Limb (tissue), 2 donors: ENCODE measurements at regions not wholly inside any gene's neighbourhood (a gene's known extent, or its start where the extent isn't known, plus 50 kb on each side); places are given as distances from the start of the nearest gene placed in this dataset.

Experiments
- DNase-seq, 2 donors: peaks; one replicate each; pipeline ENCODE4 v3.0.0-alpha.2; 2016; ENCODE audit errors: extremely low spot score in 2 of 2

DNA sequence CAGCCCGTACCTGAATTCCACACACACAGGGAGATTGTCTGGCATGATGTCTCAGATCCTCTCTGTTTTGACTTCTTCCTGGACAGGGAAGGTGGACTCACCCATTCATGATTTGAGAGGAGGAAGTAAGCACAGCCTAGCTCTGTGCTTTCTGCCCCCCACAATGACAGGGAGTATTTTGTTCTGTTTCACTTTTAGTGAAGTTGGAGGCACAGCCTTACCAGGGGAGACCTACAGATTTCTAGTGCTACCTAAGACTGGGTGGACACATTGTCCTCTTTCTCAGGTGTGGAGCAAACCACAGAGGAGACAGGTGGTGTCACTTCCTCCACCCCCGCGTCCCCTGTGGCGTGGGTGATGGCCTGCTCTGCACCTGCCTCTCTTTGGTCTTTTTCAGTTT lies 408.6 kb upstream of the PFKP start:
- DNase-seq: no peak

DNA sequence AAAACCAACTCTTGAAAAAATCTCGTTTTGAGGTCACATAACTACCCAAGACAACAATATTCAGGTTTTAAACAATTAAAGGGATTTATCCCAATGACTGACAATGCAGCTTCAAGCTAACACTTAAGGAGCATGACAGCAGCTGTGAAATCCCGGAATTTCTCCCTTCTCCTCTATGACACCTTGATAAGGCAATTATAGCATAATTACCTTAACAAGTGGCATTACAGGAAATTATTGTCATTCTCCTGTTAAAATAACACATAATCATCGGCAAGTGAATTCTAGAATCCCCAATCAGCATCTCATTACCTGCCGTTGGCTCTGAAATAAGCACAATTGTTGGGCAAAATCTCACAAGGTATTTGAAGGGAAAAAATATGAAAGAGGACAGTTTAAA lies 417.0 kb upstream of the PFKP start:
- no peak for DNase-seq

DNA sequence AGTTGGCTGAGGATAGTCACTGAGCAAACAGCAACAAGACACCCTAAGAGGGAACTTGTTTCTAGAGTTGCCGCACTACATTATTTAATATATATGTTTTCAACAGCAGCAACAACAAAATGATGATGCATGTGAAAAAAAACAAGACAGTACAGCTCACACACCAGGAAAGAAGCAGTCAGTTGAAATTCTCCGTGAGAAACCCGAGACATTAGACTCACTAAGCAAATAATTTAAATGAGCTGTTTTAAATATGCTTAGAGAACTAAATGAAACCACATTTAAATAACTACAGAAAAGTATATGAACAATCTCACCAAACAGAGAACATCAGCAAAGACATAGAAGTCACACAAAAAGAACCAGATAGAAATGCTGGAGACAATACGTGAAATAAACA lies 426.3 kb upstream of the PFKP start:
- DNase-seq: no peak

DNA sequence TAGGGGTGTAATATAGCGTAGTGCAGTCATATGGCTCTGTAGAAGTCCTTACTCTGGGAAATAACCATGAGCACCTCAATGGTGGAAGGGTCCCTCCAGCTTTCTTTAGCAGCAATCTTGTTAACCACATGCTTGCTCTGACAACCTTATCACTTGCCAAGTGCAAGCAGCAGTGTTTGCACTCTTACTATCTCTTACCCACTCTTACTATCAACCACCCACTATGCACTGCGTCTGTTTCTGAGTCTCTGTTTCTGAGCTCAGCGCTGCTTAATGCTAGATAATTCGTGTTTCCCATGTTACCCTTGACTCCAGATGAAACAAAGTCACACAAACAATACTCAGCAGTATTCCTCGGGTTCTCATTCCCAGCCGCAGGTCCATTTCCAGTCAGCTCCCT lies 433.7 kb upstream of the PFKP start:
- no peak for DNase-seq

DNA sequence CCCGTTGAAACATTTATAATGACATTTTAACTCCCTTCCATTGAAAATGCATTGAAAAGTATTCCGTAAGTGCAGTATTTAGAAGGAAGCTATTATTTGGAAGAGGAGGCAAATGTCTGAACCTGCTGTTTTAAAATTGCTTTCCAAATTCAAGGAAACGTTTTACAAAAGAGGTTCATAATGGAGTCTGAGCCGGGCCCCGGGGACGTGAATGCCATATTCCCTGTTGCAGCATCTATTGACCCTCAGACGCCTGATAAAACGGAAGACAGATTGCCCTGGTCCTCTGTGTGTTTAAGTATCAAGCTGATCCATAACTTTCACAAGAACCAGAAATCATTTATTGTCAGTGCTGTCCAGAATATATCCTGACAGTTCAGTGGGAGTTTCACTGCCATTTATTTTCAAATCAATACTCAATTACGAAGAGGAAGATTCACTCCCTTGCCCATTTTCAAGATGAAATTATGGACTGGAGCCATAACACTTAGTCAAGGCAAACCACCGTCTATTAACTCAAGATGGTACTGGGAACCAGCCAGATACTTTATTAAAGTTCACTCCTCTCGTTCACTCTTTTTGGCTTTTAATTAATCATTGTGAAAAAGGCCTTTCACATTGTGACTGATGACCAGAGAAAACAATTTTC lies 435.7 kb upstream of the PFKP start:
- no peak for DNase-seq

DNA sequence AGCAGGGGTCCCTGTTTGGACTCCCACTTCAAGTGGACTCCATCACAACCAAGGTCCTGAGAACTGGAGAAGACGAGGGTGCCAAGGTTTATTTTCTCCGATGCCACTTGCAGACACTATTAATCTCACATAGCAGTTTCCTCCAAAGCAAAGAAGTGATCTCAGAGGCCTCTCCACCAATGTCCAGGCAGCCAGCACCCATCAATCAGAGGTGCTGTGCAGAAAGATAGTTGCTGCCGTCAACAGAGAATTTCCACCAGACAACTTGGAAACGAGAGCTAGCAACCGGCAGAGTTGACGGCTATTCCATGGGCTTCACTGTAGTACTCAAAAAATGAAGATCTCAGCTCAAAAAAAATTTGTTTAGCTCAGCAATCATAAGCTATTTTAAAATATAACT lies 438.6 kb upstream of the PFKP start:
- no peak for DNase-seq

DNA sequence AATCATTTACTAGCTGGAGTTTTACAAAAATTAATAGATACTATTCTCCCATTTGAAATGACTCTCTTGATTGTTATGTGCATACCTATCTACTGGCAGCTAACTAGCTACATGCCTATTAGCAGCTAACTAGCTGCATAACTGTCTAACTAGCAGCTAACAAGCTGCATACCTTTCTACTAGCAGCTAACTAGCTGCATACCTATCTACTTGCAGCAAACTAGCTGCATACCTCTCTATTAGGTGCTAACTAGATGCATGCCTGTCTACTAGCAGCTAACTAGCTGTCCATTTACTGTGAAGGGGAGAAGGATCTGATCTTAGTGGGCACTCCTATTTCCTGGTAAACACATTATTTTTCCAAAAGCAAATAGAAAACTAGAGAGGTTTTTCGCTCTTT lies 439.4 kb upstream of the PFKP start:
- no peak for DNase-seq

DNA sequence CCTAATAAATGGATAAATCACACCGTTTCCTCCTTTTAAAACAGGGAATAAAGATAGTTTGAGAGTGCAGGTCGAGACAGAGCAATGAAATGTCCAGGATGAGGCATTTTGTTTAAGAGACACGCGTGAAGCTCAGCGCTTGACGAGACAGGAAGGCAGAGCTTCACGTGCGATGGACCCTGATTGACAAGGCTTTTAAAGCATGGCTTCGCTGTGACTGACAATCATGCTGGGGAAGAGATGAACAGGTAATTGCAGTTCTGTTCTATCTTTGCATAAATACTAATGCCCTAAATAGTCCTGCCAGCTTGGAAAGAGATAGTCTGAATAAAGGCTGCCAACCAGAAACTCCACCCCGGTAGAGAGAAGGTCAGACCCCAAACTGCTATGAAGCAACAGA lies 442.3 kb upstream of the PFKP start:
- no peak for DNase-seq

DNA sequence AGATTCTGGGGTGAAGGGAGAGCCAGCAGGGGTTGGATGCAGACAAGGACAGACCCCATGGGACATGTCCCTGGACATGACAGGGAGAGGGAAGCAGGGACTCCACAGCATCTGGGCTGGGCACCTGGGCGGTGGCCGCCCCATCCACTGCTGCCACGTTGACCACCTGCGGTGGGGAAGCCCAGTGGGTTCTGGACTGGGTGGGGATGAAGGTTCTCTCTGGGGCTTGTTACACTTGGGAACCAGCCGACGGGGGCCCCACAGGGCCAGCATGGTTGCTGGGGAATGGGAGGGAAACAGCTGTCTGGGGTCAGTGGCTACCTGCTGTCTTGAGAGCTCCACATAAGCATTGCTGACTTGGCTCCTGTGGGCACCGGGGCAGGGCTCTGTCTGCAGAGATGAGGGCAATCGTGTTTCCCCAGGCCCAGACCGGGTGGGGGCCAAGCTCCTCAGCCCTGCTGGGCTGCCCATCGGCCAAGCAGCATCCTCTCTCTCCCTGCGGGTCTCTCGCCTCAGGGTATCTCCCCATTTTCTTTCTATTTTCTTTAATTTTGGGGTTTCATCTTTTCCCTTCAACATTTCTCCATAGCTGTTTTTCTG lies 443.6 kb upstream of the PFKP start:
- no peak for DNase-seq

DNA sequence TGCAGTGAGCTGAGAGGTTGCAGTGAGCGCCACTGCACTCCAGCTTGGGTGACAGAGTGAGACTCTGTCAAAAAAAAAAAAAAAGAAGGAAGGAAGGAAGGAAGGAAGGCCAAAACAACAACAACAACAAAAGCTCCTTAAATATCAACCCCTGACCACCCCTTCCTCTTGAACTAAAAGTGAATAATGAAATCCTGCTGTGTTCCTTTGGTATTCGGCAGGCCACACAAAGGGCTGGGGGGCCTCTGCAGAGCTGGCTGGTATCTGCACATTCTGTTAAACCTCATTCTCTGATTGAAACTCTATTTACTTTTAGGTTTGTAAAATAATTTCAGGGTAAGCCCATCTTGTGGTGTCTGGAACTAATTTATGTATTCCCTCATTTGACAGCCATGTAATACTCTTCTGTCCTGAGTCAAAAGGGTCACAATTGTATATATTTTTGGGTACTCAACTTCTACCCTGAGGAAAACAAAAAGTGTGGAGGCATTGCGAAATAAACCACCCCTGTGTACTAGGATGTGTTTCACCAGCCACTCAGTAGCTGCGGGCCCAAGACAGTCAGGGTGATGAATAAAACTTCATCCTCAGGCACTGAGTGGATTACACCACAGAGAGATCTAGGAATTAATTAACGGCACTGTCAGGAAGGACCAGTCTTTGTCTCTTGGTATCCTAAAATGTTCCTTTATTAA lies 446.4 kb upstream of the PFKP start:
- no peak for DNase-seq

DNA sequence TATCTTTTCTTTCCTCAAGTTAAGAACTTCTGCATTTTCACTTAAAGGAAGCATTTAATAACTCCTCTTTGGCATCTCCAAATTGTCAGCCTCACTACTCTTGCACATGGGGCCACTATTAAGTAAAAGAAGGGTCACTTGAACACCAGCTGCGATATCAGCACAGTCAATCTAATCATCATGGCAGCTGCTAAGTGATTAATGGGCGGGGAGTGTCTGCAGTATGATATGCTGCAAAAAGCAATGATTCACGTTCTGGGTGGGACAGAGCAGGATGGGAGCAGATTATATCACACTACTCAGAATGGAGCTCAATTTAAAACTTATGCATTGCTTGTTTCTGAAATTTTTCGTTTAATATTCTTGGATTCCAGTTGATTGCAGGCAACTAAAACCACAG lies 447.4 kb upstream of the PFKP start:
- no peak for DNase-seq

DNA sequence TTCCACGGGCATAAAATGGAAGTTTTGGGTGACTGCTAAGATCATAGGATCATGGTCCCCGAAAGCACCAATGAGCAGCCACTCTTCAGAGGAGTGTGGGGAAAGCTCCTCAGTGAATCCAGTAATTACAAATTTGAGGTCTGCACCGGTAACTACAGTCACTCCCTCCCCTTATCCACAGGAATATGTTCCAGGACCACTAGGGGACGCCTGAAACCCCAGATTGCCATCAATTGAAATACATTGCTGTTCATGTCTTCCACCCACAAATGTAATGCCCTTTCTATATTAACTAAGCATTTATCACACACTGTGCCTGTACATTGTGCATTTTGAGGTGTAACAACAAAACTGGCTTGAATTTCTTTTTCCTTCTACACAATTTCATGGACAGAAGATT lies 447.9 kb upstream of the PFKP start:
- peak in 1 of 2 donors; percentile 15 for DNase-seq

DNA sequence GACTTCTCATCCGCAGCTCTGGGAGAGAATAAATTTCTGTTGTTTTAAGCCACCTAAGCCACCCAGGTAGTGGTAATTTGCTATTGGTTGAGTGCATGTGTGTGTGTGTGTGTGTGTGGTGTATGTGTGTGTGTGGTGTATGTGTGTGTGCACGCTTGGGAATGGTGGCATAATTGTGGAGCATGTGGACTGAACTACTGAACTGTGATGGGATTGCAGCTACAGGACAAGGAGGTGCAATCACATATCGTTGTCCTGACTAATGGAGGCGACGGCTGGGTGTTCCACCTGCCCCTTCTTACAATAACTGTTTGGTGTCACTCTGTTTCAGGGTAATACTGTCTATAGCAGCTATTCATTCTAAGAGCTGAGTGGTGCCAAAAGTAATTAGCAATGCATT lies 448.7 kb upstream of the PFKP start:
- DNase-seq: no peak

DNA sequence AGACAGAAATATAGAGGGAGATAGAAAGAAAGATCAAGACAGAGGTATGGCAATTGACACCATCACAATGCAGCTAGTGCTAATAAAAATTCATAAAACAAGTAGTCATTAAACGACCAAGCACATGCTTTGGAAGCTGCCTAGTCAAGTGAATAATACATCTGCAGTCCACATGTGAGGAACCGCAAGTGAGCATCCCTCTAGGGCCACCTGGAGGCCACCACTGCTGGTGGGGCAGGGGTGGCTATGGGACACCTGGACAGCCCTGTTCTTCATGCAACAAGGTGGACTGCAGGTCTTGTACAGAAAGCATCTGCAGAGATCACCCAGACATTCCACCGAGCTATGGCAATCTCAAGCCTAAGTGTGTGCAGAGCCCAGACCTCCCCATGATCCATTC lies 451.1 kb upstream of the PFKP start:
- no peak for DNase-seq

DNA sequence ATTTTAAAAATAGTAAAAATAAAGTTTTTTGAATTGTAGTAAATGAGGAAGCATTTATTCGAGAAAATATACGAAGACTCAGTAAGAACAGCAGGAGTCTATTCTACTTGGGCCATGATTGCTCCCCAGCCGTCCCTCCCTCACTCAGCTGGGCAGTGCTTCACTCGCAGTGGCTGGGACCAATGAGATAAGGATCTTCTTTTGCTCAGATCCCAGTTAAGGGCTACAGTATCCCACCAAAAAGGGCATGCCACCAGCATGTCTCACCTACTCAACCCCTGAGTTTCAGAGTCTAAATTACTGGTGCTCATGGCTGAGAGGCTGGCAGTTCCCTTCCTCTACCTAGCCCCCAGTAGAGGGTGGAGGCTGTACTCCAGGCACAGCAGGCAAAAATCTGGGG lies 455.7 kb upstream of the PFKP start:
- DNase-seq: no peak

DNA sequence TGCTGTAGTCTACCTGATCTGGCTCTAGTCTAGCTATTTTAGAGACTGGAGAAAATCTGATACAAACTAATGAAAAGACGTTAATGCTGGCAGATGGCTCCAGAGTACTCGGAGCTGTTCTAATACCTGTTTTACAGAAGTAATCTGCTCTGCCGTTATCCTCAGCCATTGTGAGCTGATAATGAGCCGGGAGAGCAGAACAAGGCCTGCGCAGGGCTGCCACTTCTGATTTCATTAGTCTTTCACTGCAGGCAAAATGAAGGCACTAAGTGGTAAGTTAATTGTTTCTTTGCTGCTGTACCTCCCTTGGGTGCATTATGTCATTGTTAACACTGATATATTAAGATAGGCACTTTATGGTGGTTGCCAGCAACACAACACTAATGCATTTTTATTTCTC lies 456.4 kb upstream of the PFKP start:
- DNase-seq: no peak

DNA sequence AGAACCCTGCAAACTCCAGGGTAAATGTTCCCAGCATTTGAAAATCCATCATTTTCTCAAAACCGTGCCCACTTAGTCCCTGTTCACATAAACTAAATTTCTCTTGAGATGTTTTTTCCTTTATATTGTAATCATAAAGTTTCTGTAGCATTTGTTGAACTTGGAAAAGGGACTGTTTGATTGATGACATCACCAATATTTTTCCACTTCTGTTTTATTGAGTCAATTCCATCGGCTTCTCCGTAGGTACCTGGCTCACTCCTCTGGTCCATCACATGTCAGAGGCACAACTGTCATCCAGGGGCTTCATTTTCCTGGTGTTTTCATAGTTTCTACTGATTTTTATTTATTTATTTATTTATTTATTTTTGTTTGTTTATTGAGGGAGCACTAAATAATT lies 462.5 kb upstream of the PFKP start:
- no peak for DNase-seq

DNA sequence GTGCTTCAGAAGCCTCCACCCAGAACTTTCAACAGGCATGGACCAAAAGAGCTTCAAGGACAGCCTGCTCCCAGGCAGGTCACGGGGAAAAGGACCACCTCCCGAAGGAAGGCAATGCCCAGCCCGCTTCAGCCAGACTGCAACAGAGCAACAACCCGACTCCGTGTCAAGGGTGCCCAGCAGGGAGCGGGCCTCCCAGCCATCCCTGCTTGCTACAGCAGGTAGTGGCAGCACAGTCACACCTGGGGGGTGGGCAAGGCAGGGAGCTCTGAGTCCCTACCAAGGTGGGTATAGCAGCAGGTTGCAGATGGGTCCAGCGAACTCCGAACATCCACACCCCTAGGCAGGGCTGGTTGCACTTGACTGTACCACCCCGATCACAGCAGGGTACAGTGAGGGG lies 467.8 kb upstream of the PFKP start:
- DNase-seq: no peak

DNA sequence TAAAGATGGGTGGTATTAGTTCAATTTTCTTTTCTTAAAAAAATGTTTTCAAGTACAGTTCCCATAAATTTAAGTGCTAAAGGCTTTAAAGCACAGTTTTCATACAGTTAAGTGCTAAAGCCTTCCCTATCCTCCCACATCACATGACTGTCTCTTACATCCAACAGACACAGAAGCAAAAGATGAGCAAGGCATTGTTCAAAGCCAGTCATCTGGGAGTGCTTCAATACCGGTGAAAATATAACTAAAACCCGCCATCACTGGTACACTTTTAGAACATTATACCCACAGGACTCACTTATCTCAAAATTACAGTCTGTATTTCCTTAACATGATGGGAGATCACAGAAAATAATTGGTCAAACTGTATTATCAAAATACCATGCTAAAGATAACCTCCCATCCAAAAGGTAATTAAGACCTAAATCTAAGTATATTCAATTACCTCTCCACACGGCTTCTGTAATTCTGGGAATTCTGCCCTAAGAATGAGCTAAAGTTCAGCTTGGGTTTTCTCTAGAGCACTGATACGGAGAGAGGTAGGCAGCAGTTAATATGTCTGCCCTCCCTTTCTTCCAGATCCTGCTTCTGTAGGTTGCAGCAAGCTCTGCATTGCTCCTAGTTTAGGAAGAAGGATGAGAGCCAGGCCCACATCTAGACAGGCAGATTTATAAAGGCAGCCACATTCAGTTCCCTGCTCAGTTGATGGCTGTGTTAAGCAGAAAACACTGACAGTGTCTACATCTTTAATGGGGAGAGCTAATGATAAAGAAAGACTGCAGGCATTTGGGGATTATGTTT lies 474.8 kb upstream of the PFKP start:
- no peak for DNase-seq

DNA sequence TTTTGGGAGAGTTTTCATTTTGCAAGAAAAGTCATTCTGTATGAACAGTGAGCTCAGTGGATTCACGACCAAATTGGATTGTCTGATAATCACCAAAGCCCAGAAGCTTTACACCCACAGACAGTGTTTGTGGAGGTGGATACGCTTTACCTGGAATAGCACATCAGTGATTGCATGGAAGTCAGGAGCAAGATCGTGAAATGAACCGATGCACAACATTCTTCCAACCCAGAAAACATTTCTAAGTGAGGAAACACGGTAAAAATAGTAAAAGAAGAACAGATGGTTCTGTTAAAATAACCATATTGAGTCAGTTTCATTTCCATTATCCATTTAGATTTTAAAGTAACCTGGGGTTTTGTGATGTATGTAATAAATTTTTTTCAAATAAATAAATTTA lies 478.2 kb upstream of the PFKP start:
- DNase-seq: no peak

DNA sequence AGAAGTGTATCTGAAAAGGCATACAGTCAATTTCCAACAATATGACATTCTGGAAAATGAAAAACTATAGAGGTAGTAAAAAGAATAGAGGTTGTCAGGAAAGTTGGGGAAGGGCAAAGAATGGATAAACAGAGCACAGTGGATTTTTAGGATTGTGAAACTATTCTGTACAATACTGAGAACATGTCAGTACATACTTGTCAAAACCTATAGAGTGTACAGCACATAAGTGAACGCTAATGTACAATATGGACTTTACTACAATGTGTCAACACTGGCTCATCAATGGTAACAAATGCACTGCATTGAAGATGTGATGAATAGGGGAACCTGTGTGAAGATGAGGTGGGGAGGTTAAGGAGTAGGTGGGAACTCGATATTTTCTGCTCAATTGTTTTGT lies 483.0 kb upstream of the PFKP start:
- DNase-seq: no peak

DNA sequence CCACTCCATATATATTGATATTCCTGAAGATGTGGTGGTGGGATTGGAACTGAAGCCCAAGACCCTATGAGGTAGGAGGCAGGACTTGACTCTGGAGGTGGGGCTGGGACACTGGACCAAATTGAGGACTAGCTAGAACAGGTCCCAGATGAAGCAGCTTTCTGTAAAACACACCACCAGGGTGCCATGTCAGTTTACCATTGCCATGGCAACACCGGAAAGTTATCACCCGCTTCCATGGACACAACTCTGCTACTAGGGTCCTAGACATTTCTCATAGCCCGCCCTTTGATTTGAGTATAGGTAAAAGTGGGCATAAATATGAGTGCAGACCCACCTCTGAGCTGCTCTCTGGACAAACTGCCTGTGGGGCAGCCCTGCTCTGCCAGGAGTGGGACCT lies 490.5 kb upstream of the PFKP start:
- no peak for DNase-seq

DNA sequence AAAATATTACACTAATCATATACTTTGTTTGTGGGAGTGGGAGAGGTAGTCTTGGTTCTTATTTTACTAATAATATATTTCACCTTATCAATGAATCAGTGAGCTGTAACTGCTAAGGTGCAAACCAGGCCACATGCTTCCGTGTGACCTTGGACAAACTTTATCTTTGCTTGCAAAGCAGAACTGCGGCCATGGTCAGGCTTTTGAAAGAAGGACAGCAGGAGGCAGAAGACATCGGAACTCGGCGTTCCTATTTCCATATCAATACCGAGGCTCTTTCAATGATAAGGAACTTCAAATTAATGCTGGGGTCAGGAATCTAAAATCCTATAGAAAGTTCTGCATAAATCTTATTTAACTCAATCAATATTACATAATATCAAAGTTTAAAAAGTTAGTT lies 491.9 kb upstream of the PFKP start:
- no peak for DNase-seq
